ENCODE measurements at regions not wholly inside any gene's neighbourhood (a gene's known extent, or its start where the extent isn't known, plus 50 kb on each side); places are given as distances from the start of the nearest gene placed in this dataset.
"Not testable (repeated sequence)": the region's sequence is repeated elsewhere in the genome, so short reads cannot be mapped to it uniquely, and the experiment has no call there.

DNA sequence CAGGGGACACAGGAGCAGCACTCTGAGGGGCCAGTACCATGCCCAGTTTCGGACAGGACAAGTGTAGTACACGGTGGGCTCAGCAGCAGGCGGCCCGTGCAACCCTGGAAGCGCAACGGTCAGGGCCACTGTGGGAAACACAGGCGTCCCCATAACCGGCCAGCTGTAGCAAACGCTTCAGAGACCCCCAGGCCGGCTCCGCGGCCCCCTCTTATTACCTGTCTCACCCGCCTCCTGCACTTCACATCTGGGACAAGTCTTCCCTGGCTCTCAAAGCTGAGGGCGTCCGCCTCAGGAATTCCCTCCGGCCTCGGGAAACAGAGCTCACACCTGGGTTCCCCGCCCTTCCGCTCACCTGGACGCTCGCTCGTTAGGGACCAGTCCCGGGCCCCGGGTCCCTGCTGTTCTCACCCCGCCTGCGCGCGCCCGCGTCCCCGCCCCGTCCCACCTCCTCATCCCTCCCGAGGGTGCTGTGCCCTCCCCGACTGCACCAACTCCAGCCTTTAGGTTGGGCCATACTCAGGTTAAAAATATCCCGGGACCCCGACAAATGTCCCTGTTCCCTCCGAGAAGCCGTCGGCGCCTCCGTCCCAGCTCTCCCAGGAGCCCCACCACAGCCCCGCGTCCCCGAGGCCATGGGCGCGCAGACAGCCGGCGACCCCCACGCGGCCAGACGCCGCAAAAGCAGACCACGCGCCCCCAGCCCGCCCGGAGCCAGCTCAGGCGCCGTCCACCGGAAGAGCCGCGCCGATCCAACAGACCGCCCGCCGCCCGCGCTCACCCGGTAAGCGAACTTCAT, 5367.3 kb upstream of the TPTE start:
- TF ChIP-seq ZNF274 (IDR thresholded peaks at IDR 0.05; ENCODE audit: low read depth, low read length); YY1 (IDR thresholded peaks at IDR 0.05; ENCODE audit: insufficient read depth, insufficient read length); SUZ12 (IDR thresholded peaks at IDR 0.05; ENCODE audit: extremely low read depth, insufficient read depth, insufficient read length): not testable (repeated sequence)

Data from NT2/D1 (cell line).